Caco-2 (cell line): ENCODE measurements at regions not wholly inside any gene's neighbourhood (a gene's known extent, or its start where the extent isn't known, plus 50 kb on each side); places are given as distances from the start of the nearest gene placed in this dataset.

Source experiments
- BruUV-seq: library from RNA; stranded (reverse); fragments of 400-500 nt; replicated peaks from 2 replicates; lab custom pipeline; 2021; lab: Mats Ljungman, UMichigan
- CTCF ChIA-PET: fragments of 300-600 bp; sonication (Branson Sonifier 250); formaldehyde crosslinking; loops from one replicate; lab custom pipeline; 2022; ENCODE audit warnings: antibody characterized with exemption; lab: Charles Lee
- POLR2A ChIA-PET: fragments of 300-600 bp; sonication (Branson Sonifier 250); formaldehyde crosslinking; loops from one replicate; lab custom pipeline; 2022; ENCODE audit warnings: antibody characterized with exemption; lab: Charles Lee
- DNase-seq, 2 experiments: peaks; one replicate each; pipeline versions ENCODE4 v3.0.0 to v3.0.0-alpha.2; 2020 to 2022
- H3K27me3 ChIP-seq: replicated peaks from 2 replicates; pipeline ENCODE4 v1.6.0; 2011; ENCODE audit warnings: low read length; ENCODE audit not compliant: control insufficient read depth, insufficient read depth
- H3K36me3 ChIP-seq: 2 replicates; pipeline ENCODE4 v1.5.1; 2011; ENCODE audit warnings: low read length; ENCODE audit not compliant: control insufficient read depth, insufficient read depth
- H3K4me1 ChIP-seq: fragments of 250-450 bp; sonication (Bioruptor Pico); 2 replicates; pipeline ENCODE4 v1.5.1; 2020; ENCODE audit warnings: mild to moderate bottlenecking
- H3K4me3 ChIP-seq: 2 replicates; pipeline ENCODE4 v1.5.1; 2011; ENCODE audit warnings: low read depth, mild to moderate bottlenecking, control low read depth, low read length
- H3K9me3 ChIP-seq: fragments of 250-450 bp; sonication (Bioruptor Pico); 2 replicates; pipeline ENCODE4 v1.5.1; 2020; ENCODE audit warnings: mild to moderate bottlenecking, moderate library complexity
- H3K27ac Mint-ChIP-seq: one replicate; pipeline ENCODE4 v1.8.0; 2022; ENCODE audit warnings: mixed read lengths; ENCODE audit not compliant: unreplicated experiment
- H3K27me3 Mint-ChIP-seq: one replicate; pipeline ENCODE4 v1.8.0; 2022; ENCODE audit warnings: mixed read lengths; ENCODE audit not compliant: insufficient read depth, unreplicated experiment
- H3K36me3 Mint-ChIP-seq: one replicate; pipeline ENCODE4 v1.8.0; 2022; ENCODE audit warnings: mild to moderate bottlenecking, mixed read lengths; ENCODE audit not compliant: insufficient read depth, unreplicated experiment
- H3K4me1 Mint-ChIP-seq: one replicate; pipeline ENCODE4 v1.8.0; 2022; ENCODE audit warnings: low read depth, mixed read lengths; ENCODE audit not compliant: unreplicated experiment
- H3K4me3 Mint-ChIP-seq: one replicate; pipeline ENCODE4 v1.8.0; 2022; ENCODE audit warnings: mild to moderate bottlenecking, moderate library complexity, mixed read lengths; ENCODE audit not compliant: unreplicated experiment
- H3K9me3 Mint-ChIP-seq: one replicate; pipeline ENCODE4 v1.8.0; 2022; ENCODE audit warnings: mixed read lengths; ENCODE audit not compliant: unreplicated experiment
- CTCF ChIP-seq, 2 experiments: fragments of 200-600 bp in 1 of 2; IDR thresholded peaks; 1 replicate in 1 of 2; 2 replicates in 1 of 2; pipeline versions ENCODE4 v1.5.1 to v1.8.0; 2011 to 2022; ENCODE audit warnings: antibody characterized with exemption in 1 of 2, control low read depth in 1 of 2, inconsistent platforms in 1 of 2, low read depth in 1 of 2, low read length in 1 of 2, mild to moderate bottlenecking in 1 of 2, moderate library complexity in 1 of 2; ENCODE audit not compliant: insufficient read depth in 1 of 2, severe bottlenecking in 1 of 2, unreplicated experiment in 1 of 2
- intact Hi-C: fragments of 100-400 bp; cut with micrococcal nuclease; formaldehyde crosslinking; loops from one replicate; pipeline ENCODE4 v1.10.0; 2022; ENCODE audit not compliant: unreplicated experiment

GRCh38 chr11:112377946-112378345 is 117.3 kb upstream of the PLET1 start:
- Histone ChIP-seq H3K9me3 (no peaks in the 10 kb centered on the region), H3K27me3 (no peaks in the 10 kb centered on the region), H3K4me1 (no peaks in the 10 kb centered on the region), H3K4me3 (no peak overlapping the region), H3K36me3 (no peaks in the 10 kb centered on the region)
- CTCF ChIA-PET = no interaction called here
- no peaks in the 10 kb centered on the region for H3K4me1 Mint-ChIP-seq
- no peak for DNase-seq
- H3K36me3 Mint-ChIP-seq = no peaks in the 10 kb centered on the region
- no peak for TF ChIP-seq CTCF (IDR thresholded peaks at IDR 0.05; ENCODE audit: insufficient read depth in 1 of 2, low read depth in 1 of 2, low read length in 1 of 2, severe bottlenecking in 1 of 2, unreplicated experiment in 1 of 2)
- peaks cover 19% of the 10 kb centered on the region for H3K27me3 Mint-ChIP-seq
- intact Hi-C loops = no loop called here
- POLR2A ChIA-PET = no interaction called here
- H3K9me3 Mint-ChIP-seq = no peaks in the 10 kb centered on the region
- H3K27ac Mint-ChIP-seq = no peak overlapping the region
- H3K4me3 Mint-ChIP-seq = no peak overlapping the region
- no TSS peak for BruUV-seq

GRCh38 chr11:112380464-112380863 is 119.8 kb upstream of the PLET1 start:
- ChIA-PET POLR2A (no interaction called here), CTCF (no interaction called here)
- no peak for DNase-seq
- Mint-ChIP-seq H3K4me1 (no peaks in the 10 kb centered on the region), H3K36me3 (no peaks in the 10 kb centered on the region), H3K27me3 (peaks cover 21% of the 10 kb centered on the region), H3K4me3 (no peak overlapping the region), H3K9me3 (no peaks in the 10 kb centered on the region), H3K27ac (no peak overlapping the region)
- Histone ChIP-seq H3K4me3 (no peak overlapping the region), H3K36me3 (no peaks in the 10 kb centered on the region), H3K4me1 (no peaks in the 10 kb centered on the region), H3K27me3 (no peaks in the 10 kb centered on the region), H3K9me3 (no peaks in the 10 kb centered on the region)
- intact Hi-C loops = no loop called here
- BruUV-seq = no TSS peak
- no peak for TF ChIP-seq CTCF (IDR thresholded peaks at IDR 0.05; ENCODE audit: insufficient read depth in 1 of 2, low read depth in 1 of 2, low read length in 1 of 2, severe bottlenecking in 1 of 2, unreplicated experiment in 1 of 2)

GRCh38 chr11:112381578-112381977 is 120.9 kb upstream of the PLET1 start:
- Mint-ChIP-seq H3K36me3 (no peaks in the 10 kb centered on the region), H3K4me3 (no peak overlapping the region), H3K9me3 (no peaks in the 10 kb centered on the region), H3K27me3 (peaks cover 24% of the 10 kb centered on the region), H3K27ac (no peak overlapping the region), H3K4me1 (no peaks in the 10 kb centered on the region)
- H3K4me3 ChIP-seq = no peak overlapping the region
- no peak for TF ChIP-seq CTCF (IDR thresholded peaks at IDR 0.05; ENCODE audit: insufficient read depth in 1 of 2, low read depth in 1 of 2, low read length in 1 of 2, severe bottlenecking in 1 of 2, unreplicated experiment in 1 of 2)
- no peaks in the 10 kb centered on the region for H3K4me1 ChIP-seq
- DNase-seq = no peak
- no peaks in the 10 kb centered on the region for H3K27me3 ChIP-seq
- intact Hi-C loops = no loop called here
- ChIA-PET CTCF (no interaction called here), POLR2A (no interaction called here)
- no TSS peak for BruUV-seq
- H3K36me3 ChIP-seq = no peaks in the 10 kb centered on the region
- no peaks in the 10 kb centered on the region for H3K9me3 ChIP-seq
